ENCODE measurements at regions not wholly inside any gene's neighbourhood (a gene's known extent, or its start where the extent isn't known, plus 50 kb on each side); places are given as distances from the start of the nearest gene placed in this dataset.

DNA sequence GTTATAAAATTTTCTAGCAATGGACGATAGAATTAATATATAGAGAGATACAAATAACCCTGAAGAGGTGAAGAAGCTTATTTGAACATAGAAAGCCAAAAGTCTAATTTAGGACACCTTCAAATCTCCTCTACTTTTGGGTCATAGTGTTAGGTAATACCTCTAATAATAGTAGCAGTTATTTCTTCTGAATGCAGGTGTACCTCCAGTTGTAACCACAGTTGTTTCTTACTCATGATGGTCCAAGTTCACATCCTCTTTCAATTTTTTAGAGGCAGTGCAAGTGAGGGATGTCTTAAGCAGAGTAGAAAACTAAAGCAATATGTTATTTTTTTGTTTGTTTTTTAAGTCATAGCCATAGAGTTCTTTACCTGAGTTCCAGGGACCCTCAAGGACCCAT lies 429.5 kb downstream of the CCDC85A start:
- TF ChIP-seq, protein P1, sequence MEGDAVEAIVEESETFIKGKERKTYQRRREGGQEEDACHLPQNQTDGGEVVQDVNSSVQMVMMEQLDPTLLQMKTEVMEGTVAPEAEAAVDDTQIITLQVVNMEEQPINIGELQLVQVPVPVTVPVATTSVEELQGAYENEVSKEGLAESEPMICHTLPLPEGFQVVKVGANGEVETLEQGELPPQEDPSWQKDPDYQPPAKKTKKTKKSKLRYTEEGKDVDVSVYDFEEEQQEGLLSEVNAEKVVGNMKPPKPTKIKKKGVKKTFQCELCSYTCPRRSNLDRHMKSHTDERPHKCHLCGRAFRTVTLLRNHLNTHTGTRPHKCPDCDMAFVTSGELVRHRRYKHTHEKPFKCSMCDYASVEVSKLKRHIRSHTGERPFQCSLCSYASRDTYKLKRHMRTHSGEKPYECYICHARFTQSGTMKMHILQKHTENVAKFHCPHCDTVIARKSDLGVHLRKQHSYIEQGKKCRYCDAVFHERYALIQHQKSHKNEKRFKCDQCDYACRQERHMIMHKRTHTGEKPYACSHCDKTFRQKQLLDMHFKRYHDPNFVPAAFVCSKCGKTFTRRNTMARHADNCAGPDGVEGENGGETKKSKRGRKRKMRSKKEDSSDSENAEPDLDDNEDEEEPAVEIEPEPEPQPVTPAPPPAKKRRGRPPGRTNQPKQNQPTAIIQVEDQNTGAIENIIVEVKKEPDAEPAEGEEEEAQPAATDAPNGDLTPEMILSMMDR (IDR thresholded peaks at IDR 0.05; ENCODE audit: low read depth, low read length): no peak
- DNase-seq (ENCODE audit: low read depth in 1 of 2, low spot score in 1 of 2): no peak

DNA sequence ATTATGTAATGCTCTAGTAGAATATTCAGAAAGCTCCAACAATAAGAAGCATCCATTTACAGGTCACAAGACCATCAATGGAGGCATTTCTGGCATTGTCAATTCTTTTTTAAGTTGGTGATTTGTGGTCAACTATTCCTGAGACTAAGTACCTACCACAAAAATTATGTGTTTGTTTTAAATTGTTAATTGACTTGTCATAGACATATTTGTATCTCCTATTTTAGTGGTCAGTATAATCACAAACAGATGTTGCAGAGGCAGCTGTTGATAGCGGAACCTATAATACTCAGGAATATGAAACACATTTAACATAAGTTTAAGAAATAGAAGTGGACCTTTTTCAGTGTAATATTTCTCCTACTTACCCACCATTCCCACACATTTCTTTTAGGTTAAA lies 430.1 kb downstream of the CCDC85A start:
- TF ChIP-seq, protein P1 (IDR thresholded peaks at IDR 0.05; ENCODE audit: low read depth, low read length): no peak
- Histone ChIP-seq H3K9me3 (ENCODE audit: low read depth) (no peaks in the 10 kb centered on the region), H3K27ac (no peak overlapping the region), H3K27me3 (no peaks in the 10 kb centered on the region), H3K4me1 (ENCODE audit: low read depth) (no peaks in the 10 kb centered on the region), H3K36me3 (no peaks in the 10 kb centered on the region), H3K4me3 (no peak overlapping the region)
- no peak for DNase-seq (ENCODE audit: low read depth in 1 of 2, low spot score in 1 of 2)

More for the DNA sequence above, 429.5 kb downstream of the CCDC85A start:
- Histone ChIP-seq H3K27ac (no peak overlapping the region), H3K4me3 (no peak overlapping the region), H3K9me3 (ENCODE audit: low read depth) (no peaks in the 10 kb centered on the region), H3K27me3 (no peaks in the 10 kb centered on the region), H3K36me3 (no peaks in the 10 kb centered on the region), H3K4me1 (ENCODE audit: low read depth) (no peaks in the 10 kb centered on the region)

DNA sequence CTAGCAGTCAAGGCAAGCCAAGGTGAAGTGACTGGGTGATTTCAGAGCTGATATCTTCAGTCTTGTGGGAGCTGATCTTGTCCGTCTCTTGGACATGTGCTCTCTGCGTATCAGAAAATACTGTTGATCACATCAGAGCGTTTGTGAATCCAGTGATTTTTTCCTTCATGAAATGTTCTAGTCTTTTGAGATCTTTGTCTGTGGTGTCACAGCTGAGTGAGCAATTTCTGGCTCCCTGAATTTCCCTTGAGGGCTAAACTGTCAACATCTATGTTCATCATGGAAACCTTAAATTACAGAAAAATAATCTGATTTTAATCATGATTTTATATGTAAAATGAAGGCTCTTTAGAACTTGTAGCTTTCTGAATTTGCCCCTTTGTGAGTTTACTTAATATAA lies 432.0 kb downstream of the CCDC85A start:
- Histone ChIP-seq H3K9me3 (ENCODE audit: low read depth) (no peaks in the 10 kb centered on the region), H3K36me3 (no peaks in the 10 kb centered on the region), H3K27me3 (no peaks in the 10 kb centered on the region), H3K4me3 (no peak overlapping the region), H3K4me1 (ENCODE audit: low read depth) (no peaks in the 10 kb centered on the region), H3K27ac (no peak overlapping the region)
- TF ChIP-seq, protein P1 (IDR thresholded peaks at IDR 0.05; ENCODE audit: low read depth, low read length): no peak
- DNase-seq (ENCODE audit: low read depth in 1 of 2, low spot score in 1 of 2): no peak

DNA sequence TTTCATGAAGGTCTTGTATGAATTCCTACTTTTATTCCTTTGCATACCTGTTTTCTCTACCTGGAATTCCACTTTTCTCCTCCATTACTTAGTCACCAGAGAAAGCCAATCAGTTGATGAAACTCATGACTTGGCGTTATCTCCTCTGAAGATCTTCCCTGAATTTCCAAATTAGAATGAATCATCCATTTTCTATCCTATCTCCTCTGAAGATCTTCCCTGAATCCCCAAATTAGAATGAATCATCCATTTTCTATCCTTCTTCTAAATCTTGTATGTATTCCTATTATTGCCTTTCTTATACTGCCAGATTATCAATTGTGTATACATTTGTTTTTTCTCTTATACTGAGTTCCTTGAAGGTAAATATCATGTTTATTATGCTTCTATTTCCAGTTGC lies 440.4 kb downstream of the CCDC85A start:
- H3K27me3 ChIP-seq: no peaks in the 10 kb centered on the region
- DNase-seq (ENCODE audit: low read depth in 1 of 2, low spot score in 1 of 2): no peak
- TF ChIP-seq, protein P1 (IDR thresholded peaks at IDR 0.05; ENCODE audit: low read depth, low read length): no peak
- H3K36me3 ChIP-seq: no peaks in the 10 kb centered on the region
- no peaks in the 10 kb centered on the region for H3K4me1 ChIP-seq (ENCODE audit: low read depth)
- no peak overlapping the region for H3K27ac ChIP-seq
- H3K4me3 ChIP-seq: no peak overlapping the region
- no peaks in the 10 kb centered on the region for H3K9me3 ChIP-seq (ENCODE audit: low read depth)

DNA sequence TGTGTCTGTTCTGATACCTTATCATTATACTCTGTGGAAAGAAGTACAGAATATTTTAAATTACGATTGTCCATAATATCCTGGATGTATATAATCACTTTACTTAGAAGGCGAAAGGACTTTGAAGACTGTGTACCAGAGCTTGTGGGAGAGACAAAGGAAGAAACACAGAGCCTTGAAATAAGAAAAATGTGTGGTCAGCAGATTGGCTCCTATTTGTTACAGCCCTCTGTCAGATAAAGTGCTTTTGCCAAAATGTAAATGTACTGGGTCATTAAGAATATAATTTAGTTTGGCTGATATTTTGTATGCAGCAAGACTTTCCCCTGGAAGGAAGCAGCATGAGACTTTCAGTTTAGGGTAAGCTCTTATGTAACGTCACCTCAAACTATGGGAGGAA lies 443.1 kb downstream of the CCDC85A start:
- TF ChIP-seq, protein P1 (IDR thresholded peaks at IDR 0.05; ENCODE audit: low read depth, low read length): no peak
- DNase-seq (ENCODE audit: low read depth in 1 of 2, low spot score in 1 of 2): no peak
- Histone ChIP-seq H3K4me3 (no peak overlapping the region), H3K4me1 (ENCODE audit: low read depth) (no peaks in the 10 kb centered on the region), H3K27ac (no peak overlapping the region), H3K9me3 (ENCODE audit: low read depth) (no peaks in the 10 kb centered on the region), H3K36me3 (no peaks in the 10 kb centered on the region), H3K27me3 (no peaks in the 10 kb centered on the region)

DNA sequence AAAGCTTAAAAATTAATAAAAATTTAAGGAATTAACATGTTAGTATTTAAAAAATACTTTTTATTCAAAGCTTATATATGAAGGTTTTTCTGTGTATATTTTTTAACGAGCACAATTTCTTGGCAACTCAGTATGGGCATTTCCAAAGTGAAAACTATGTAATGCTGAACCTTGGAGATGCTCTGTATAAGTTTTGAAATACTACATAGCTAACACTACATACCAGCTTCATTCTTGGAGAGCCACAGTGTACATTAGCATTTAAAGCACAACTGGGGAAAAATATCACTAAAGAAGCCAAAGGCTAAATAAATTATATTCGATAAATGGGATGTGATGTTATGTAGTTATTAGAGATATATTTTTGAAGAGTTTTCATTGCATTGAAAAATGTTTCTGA lies 446.5 kb downstream of the CCDC85A start:
- H3K4me3 ChIP-seq: no peak overlapping the region
- H3K9me3 ChIP-seq (ENCODE audit: low read depth): no peaks in the 10 kb centered on the region
- H3K36me3 ChIP-seq: no peaks in the 10 kb centered on the region
- no peak for DNase-seq (ENCODE audit: low read depth in 1 of 2, low spot score in 1 of 2)
- H3K27ac ChIP-seq: no peak overlapping the region
- TF ChIP-seq, protein P1 (IDR thresholded peaks at IDR 0.05; ENCODE audit: low read depth, low read length): no peak
- no peaks in the 10 kb centered on the region for H3K27me3 ChIP-seq
- no peaks in the 10 kb centered on the region for H3K4me1 ChIP-seq (ENCODE audit: low read depth)

Data from cardiac muscle cell (in vitro differentiated cells and primary cell).